GM12874 (cell line): ENCODE measurements at regions not wholly inside any gene's neighbourhood (a gene's known extent, or its start where the extent isn't known, plus 50 kb on each side); places are given as distances from the start of the nearest gene placed in this dataset.

ENCODE experiments used
- CTCF ChIP-seq: IDR thresholded peaks from 2 replicates; pipeline ENCODE4 v1.5.1; 2011; ENCODE audit warnings: low read depth, mild to moderate bottlenecking, control low read depth, low read length, moderate library complexity; ENCODE audit not compliant: insufficient read depth

- TF ChIP-seq CTCF, result no peak
These were observed 203.8 kb upstream of the SFSWAP start for GRCh38 chr12:131507094-131507493.

GRCh38 chr12:131507881-131508280 lies 203.0 kb upstream of the SFSWAP start:
- no peak for TF ChIP-seq CTCF

GRCh38 chr12:131509701-131510100 lies 201.2 kb upstream of the SFSWAP start:
- TF ChIP-seq CTCF, result no peak

- TF ChIP-seq CTCF, result no peak
These were observed 200.5 kb upstream of the SFSWAP start for GRCh38 chr12:131510431-131510830.

- no peak for TF ChIP-seq CTCF
These were observed 199.5 kb upstream of the SFSWAP start for GRCh38 chr12:131511391-131511802.

- no peak for TF ChIP-seq CTCF
These were observed 198.9 kb upstream of the SFSWAP start for GRCh38 chr12:131511803-131512561.

- TF ChIP-seq CTCF, result no peak
These were observed 197.3 kb upstream of the SFSWAP start for GRCh38 chr12:131513606-131514005.
